Activated naive CD8-positive, alpha-beta T cell treated with anti-CD3 and anti-CD28 coated beads for 36 hours (primary cell): ENCODE measurements at regions not wholly inside any gene's neighbourhood (a gene's known extent, or its start where the extent isn't known, plus 50 kb on each side); places are given as distances from the start of the nearest gene placed in this dataset.
"Not testable (repeated sequence)": the region's sequence is repeated elsewhere in the genome, so short reads cannot be mapped to it uniquely, and the experiment has no call there.

Experiments used
- DNase-seq: peaks from one replicate; pipeline ENCODE4 v3.0.0; 2021
- H3K27ac Mint-ChIP-seq: one replicate; pipeline ENCODE4 v1.8.0; 2022; ENCODE audit warnings: mild to moderate bottlenecking, moderate library complexity, mixed read lengths
- H3K27me3 Mint-ChIP-seq: one replicate; pipeline ENCODE4 v1.8.0; 2022; ENCODE audit warnings: mild to moderate bottlenecking, mixed read lengths
- H3K36me3 Mint-ChIP-seq: one replicate; pipeline ENCODE4 v1.8.0; 2021; ENCODE audit warnings: mild to moderate bottlenecking, mixed read lengths
- H3K4me1 Mint-ChIP-seq: one replicate; pipeline ENCODE4 v1.8.0; 2021; ENCODE audit warnings: mixed read lengths
- H3K4me3 Mint-ChIP-seq: one replicate; pipeline ENCODE4 v1.8.0; 2022; ENCODE audit warnings: mild to moderate bottlenecking, moderate library complexity, mixed read lengths
- H3K9me3 Mint-ChIP-seq: one replicate; pipeline ENCODE4 v1.8.0; 2022; ENCODE audit warnings: mixed read lengths

- no peaks in the 10 kb centered on the region for H3K4me1 Mint-ChIP-seq
- H3K27ac Mint-ChIP-seq, result no peak overlapping the region
- no peaks in the 10 kb centered on the region for H3K36me3 Mint-ChIP-seq
- no peak overlapping the region for H3K4me3 Mint-ChIP-seq
- no peaks in the 10 kb centered on the region for H3K27me3 Mint-ChIP-seq
- no peak for DNase-seq
- no peaks in the 10 kb centered on the region for H3K9me3 Mint-ChIP-seq
These were observed 226.0 kb upstream of the PDE3A start for GRCh38 chr12:20142316-20142715.

- no peaks in the 10 kb centered on the region for H3K27me3 Mint-ChIP-seq
These were observed 225.4 kb upstream of the PDE3A start for GRCh38 chr12:20142956-20143355.

GRCh38 chr12:20144341-20144740 is 224.0 kb upstream of the PDE3A start:
- no peak overlapping the region for H3K27ac Mint-ChIP-seq
- H3K36me3 Mint-ChIP-seq, result no peaks in the 10 kb centered on the region
- DNase-seq, result no peak
- no peaks in the 10 kb centered on the region for H3K4me1 Mint-ChIP-seq
- H3K4me3 Mint-ChIP-seq, result no peak overlapping the region
- H3K9me3 Mint-ChIP-seq, result no peaks in the 10 kb centered on the region
- no peaks in the 10 kb centered on the region for H3K27me3 Mint-ChIP-seq

More at GRCh38 chr12:20142956-20143355, 225.4 kb upstream of the PDE3A start:
- H3K4me1 Mint-ChIP-seq, result no peaks in the 10 kb centered on the region
- no peak for DNase-seq
- H3K36me3 Mint-ChIP-seq, result no peaks in the 10 kb centered on the region
- H3K27ac Mint-ChIP-seq, result no peak overlapping the region
- no peaks in the 10 kb centered on the region for H3K9me3 Mint-ChIP-seq
- H3K4me3 Mint-ChIP-seq, result no peak overlapping the region

- Mint-ChIP-seq H3K4me3 (no peak overlapping the region), H3K36me3 (no peaks in the 10 kb centered on the region), H3K27ac (no peak overlapping the region), H3K9me3 (no peaks in the 10 kb centered on the region), H3K27me3 (no peaks in the 10 kb centered on the region), H3K4me1 (no peaks in the 10 kb centered on the region)
- DNase-seq, result no peak
These were observed 220.1 kb upstream of the PDE3A start for GRCh38 chr12:20148241-20148640.

GRCh38 chr12:20150835-20151422 is 217.4 kb upstream of the PDE3A start:
- Mint-ChIP-seq H3K36me3 (no peaks in the 10 kb centered on the region), H3K27me3 (no peaks in the 10 kb centered on the region), H3K27ac (no peak overlapping the region), H3K4me3 (no peak overlapping the region), H3K9me3 (no peaks in the 10 kb centered on the region), H3K4me1 (no peaks in the 10 kb centered on the region)
- no peak for DNase-seq

- no peaks in the 10 kb centered on the region for H3K9me3 Mint-ChIP-seq
- no peak overlapping the region for H3K4me3 Mint-ChIP-seq
- DNase-seq, result no peak
- no peak overlapping the region for H3K27ac Mint-ChIP-seq
- no peaks in the 10 kb centered on the region for H3K4me1 Mint-ChIP-seq
- no peaks in the 10 kb centered on the region for H3K36me3 Mint-ChIP-seq
- H3K27me3 Mint-ChIP-seq, result no peaks in the 10 kb centered on the region
These were observed 214.3 kb upstream of the PDE3A start for GRCh38 chr12:20154052-20154451.

- DNase-seq, result no peak
- H3K4me3 Mint-ChIP-seq, result no peak overlapping the region
- no peaks in the 10 kb centered on the region for H3K9me3 Mint-ChIP-seq
- H3K36me3 Mint-ChIP-seq, result no peaks in the 10 kb centered on the region
- no peaks in the 10 kb centered on the region for H3K27me3 Mint-ChIP-seq
- H3K4me1 Mint-ChIP-seq, result no peaks in the 10 kb centered on the region
- H3K27ac Mint-ChIP-seq, result no peak overlapping the region
These were observed 213.0 kb upstream of the PDE3A start for GRCh38 chr12:20155374-20155773.

GRCh38 chr12:20160899-20161298 is 207.4 kb upstream of the PDE3A start:
- H3K4me1 Mint-ChIP-seq, H3K27ac Mint-ChIP-seq, H3K36me3 Mint-ChIP-seq, H3K9me3 Mint-ChIP-seq, DNase-seq, H3K4me3 Mint-ChIP-seq, H3K27me3 Mint-ChIP-seq: not testable (repeated sequence)

GRCh38 chr12:20174528-20175175 is 193.7 kb upstream of the PDE3A start:
- no peak overlapping the region for H3K4me3 Mint-ChIP-seq
- no peaks in the 10 kb centered on the region for H3K27me3 Mint-ChIP-seq
- H3K9me3 Mint-ChIP-seq, result peaks cover 6% of the 10 kb centered on the region
- H3K27ac Mint-ChIP-seq, result no peak overlapping the region
- H3K36me3 Mint-ChIP-seq, result no peaks in the 10 kb centered on the region
- H3K4me1 Mint-ChIP-seq, result no peaks in the 10 kb centered on the region
- no peak for DNase-seq

- Mint-ChIP-seq H3K4me3 (no peak overlapping the region), H3K27ac (no peak overlapping the region), H3K27me3 (no peaks in the 10 kb centered on the region), H3K4me1 (no peaks in the 10 kb centered on the region), H3K9me3 (peaks cover 4% of the 10 kb centered on the region), H3K36me3 (no peaks in the 10 kb centered on the region)
- DNase-seq, result no peak
These were observed 192.5 kb upstream of the PDE3A start for GRCh38 chr12:20175704-20176388.

GRCh38 chr12:20181416-20182180 is 186.7 kb upstream of the PDE3A start:
- Mint-ChIP-seq H3K27me3 (no peaks in the 10 kb centered on the region), H3K4me3 (no peak overlapping the region), H3K27ac (no peak overlapping the region), H3K4me1 (no peaks in the 10 kb centered on the region), H3K9me3 (no peaks in the 10 kb centered on the region), H3K36me3 (no peaks in the 10 kb centered on the region)
- DNase-seq, result no peak

GRCh38 chr12:20183563-20183962 is 184.8 kb upstream of the PDE3A start:
- Mint-ChIP-seq H3K36me3 (no peaks in the 10 kb centered on the region), H3K27me3 (no peaks in the 10 kb centered on the region), H3K4me3 (no peak overlapping the region), H3K9me3 (no peaks in the 10 kb centered on the region), H3K4me1 (no peaks in the 10 kb centered on the region), H3K27ac (no peak overlapping the region)
- DNase-seq, result no peak

GRCh38 chr12:20184514-20184913 is 183.8 kb upstream of the PDE3A start:
- no peak for DNase-seq
- Mint-ChIP-seq H3K27me3 (no peaks in the 10 kb centered on the region), H3K27ac (no peak overlapping the region), H3K36me3 (no peaks in the 10 kb centered on the region), H3K4me1 (no peaks in the 10 kb centered on the region), H3K4me3 (no peak overlapping the region), H3K9me3 (no peaks in the 10 kb centered on the region)

- no peak for DNase-seq
- Mint-ChIP-seq H3K4me3 (no peak overlapping the region), H3K4me1 (no peaks in the 10 kb centered on the region), H3K27ac (no peak overlapping the region), H3K27me3 (no peaks in the 10 kb centered on the region), H3K9me3 (no peaks in the 10 kb centered on the region), H3K36me3 (no peaks in the 10 kb centered on the region)
These were observed 180.9 kb upstream of the PDE3A start for GRCh38 chr12:20187456-20187855.

- DNase-seq, result no peak
- no peaks in the 10 kb centered on the region for H3K27me3 Mint-ChIP-seq
- no peaks in the 10 kb centered on the region for H3K9me3 Mint-ChIP-seq
- H3K36me3 Mint-ChIP-seq, result no peaks in the 10 kb centered on the region
- no peak overlapping the region for H3K4me3 Mint-ChIP-seq
- no peaks in the 10 kb centered on the region for H3K4me1 Mint-ChIP-seq
- no peak overlapping the region for H3K27ac Mint-ChIP-seq
These were observed 179.2 kb upstream of the PDE3A start for GRCh38 chr12:20188930-20189653.
